Neural cell (in vitro differentiated cells): ENCODE measurements at regions not wholly inside any gene's neighbourhood (a gene's known extent, or its start where the extent isn't known, plus 50 kb on each side); places are given as distances from the start of the nearest gene placed in this dataset.

Experiments used
- H2AFZ ChIP-seq: fragments of 200-600, 300-800 bp; sonication (generic), shearing (Covaris generic); 2 replicates; pipeline ENCODE4 v1.6.0; 2014; ENCODE audit warnings: low read depth, mild to moderate bottlenecking, antibody characterized with exemption, low read length, moderate library complexity
- H3F3A ChIP-seq: fragments of 200-600 bp; shearing (Covaris generic); 2 replicates; pipeline ENCODE4 v1.6.1; 2016; ENCODE audit warnings: mild to moderate bottlenecking, moderate library complexity, mixed read lengths, antibody characterized with exemption, low read length; ENCODE audit not compliant: insufficient read depth, poor library complexity, severe bottlenecking
- H3K27ac ChIP-seq: fragments of 200-600, 300-800 bp; sonication (generic), shearing (Covaris generic); 2 replicates; pipeline ENCODE4 v1.5.1; 2014; ENCODE audit warnings: mild to moderate bottlenecking, low read length, moderate library complexity
- H3K27me3 ChIP-seq: fragments of 300-800, 200-600 bp; sonication (generic), shearing (Covaris generic); 2 replicates; pipeline ENCODE4 v1.6.0; 2014; ENCODE audit warnings: mild to moderate bottlenecking, low read depth, low read length, moderate library complexity; ENCODE audit not compliant: insufficient read depth
- H3K36me3 ChIP-seq: fragments of 300-800, 200-600 bp; sonication (generic), shearing (Covaris generic); 2 replicates; pipeline ENCODE4 v1.5.1; 2014; ENCODE audit warnings: mild to moderate bottlenecking, antibody characterized with exemption, low read length, moderate library complexity; ENCODE audit not compliant: insufficient read depth
- H3K4me2 ChIP-seq: fragments of 300-800, 200-600 bp; sonication (generic), shearing (Covaris generic); 2 replicates; pipeline ENCODE4 v1.6.0; 2014; ENCODE audit warnings: mild to moderate bottlenecking, low read length
- H3K4me3 ChIP-seq: fragments of 300-800, 200-600 bp; sonication (generic), shearing (Covaris generic); 2 replicates; pipeline ENCODE4 v1.5.1; 2014; ENCODE audit warnings: mild to moderate bottlenecking, low read length, moderate library complexity
- H3K79me2 ChIP-seq: fragments of 200-600 bp; shearing (Covaris generic); replicated peaks from 2 replicates; pipeline ENCODE4 v1.6.0; 2014; ENCODE audit warnings: mild to moderate bottlenecking, low read length, moderate library complexity; ENCODE audit not compliant: insufficient read depth
- H3K9ac ChIP-seq: fragments of 300-800, 200-600 bp; sonication (generic), shearing (Covaris generic); 2 replicates; pipeline ENCODE4 v1.6.1; 2016; ENCODE audit warnings: mild to moderate bottlenecking, low read length, mixed read lengths
- H3K9me2 ChIP-seq: fragments of 200-600 bp; shearing (Covaris generic); 2 replicates; pipeline ENCODE4 v1.6.1; 2016; ENCODE audit warnings: mild to moderate bottlenecking, low read length, mixed read lengths; ENCODE audit not compliant: insufficient read depth
- H3K9me3 ChIP-seq: fragments of 200-600, 300-800 bp; sonication (generic), shearing (Covaris generic); 2 replicates; pipeline ENCODE4 v1.6.1; 2016; ENCODE audit warnings: mild to moderate bottlenecking, mixed run types, low read length, moderate library complexity, mixed read lengths
- H4K20me1 ChIP-seq: fragments of 200-600 bp; shearing (Covaris generic); 2 replicates; pipeline ENCODE4 v1.6.1; 2016; ENCODE audit warnings: mild to moderate bottlenecking, mixed run types; ENCODE audit not compliant: insufficient read depth
- CTCF ChIP-seq: fragments of 450-650 bp; IDR thresholded peaks from 2 replicates; pipeline ENCODE4 v1.5.1; 2014; ENCODE audit warnings: antibody characterized with exemption, mild to moderate bottlenecking, moderate library complexity; ENCODE audit not compliant: poor library complexity, severe bottlenecking
- EP300 ChIP-seq: fragments of 450-650 bp; conservative IDR thresholded peaks from 2 replicates; pipeline ENCODE4 v1.6.1; 2014; ENCODE audit warnings: antibody characterized with exemption, mild to moderate bottlenecking, moderate library complexity; ENCODE audit not compliant: poor library complexity, severe bottlenecking
- EZH2 ChIP-seq: fragments of 200-600, 300-800 bp; shearing (Covaris generic), sonication (generic); IDR thresholded peaks from 2 replicates; pipeline ENCODE4 v1.6.1; 2014; ENCODE audit warnings: antibody characterized with exemption, low read length, borderline replicate concordance, mild to moderate bottlenecking; ENCODE audit not compliant: insufficient read depth, poor library complexity, severe bottlenecking
- MXI1 ChIP-seq: fragments of 450-650 bp; conservative IDR thresholded peaks from 2 replicates; pipeline ENCODE4 v1.6.1; 2014; ENCODE audit warnings: antibody characterized with exemption, mild to moderate bottlenecking; ENCODE audit not compliant: poor library complexity, severe bottlenecking
- POLR2AphosphoS5 ChIP-seq: IDR thresholded peaks from 2 replicates; pipeline ENCODE4 v1.6.1; 2012
- RAD21 ChIP-seq: fragments of 450-650 bp; conservative IDR thresholded peaks from 2 replicates; pipeline ENCODE4 v1.6.1; 2014; ENCODE audit warnings: antibody characterized with exemption, mild to moderate bottlenecking, moderate library complexity
- REST ChIP-seq: IDR thresholded peaks from 2 replicates; pipeline ENCODE4 v1.6.1; 2012; ENCODE audit warnings: borderline replicate concordance
- SMC3 ChIP-seq: fragments of 450-650 bp; conservative IDR thresholded peaks from 2 replicates; pipeline ENCODE4 v1.6.1; 2014; ENCODE audit warnings: antibody characterized with exemption, mild to moderate bottlenecking, moderate library complexity; ENCODE audit not compliant: poor library complexity
- TAF1 ChIP-seq: IDR thresholded peaks from 2 replicates; pipeline ENCODE4 v1.6.1; 2012; ENCODE audit warnings: low read depth

DNA sequence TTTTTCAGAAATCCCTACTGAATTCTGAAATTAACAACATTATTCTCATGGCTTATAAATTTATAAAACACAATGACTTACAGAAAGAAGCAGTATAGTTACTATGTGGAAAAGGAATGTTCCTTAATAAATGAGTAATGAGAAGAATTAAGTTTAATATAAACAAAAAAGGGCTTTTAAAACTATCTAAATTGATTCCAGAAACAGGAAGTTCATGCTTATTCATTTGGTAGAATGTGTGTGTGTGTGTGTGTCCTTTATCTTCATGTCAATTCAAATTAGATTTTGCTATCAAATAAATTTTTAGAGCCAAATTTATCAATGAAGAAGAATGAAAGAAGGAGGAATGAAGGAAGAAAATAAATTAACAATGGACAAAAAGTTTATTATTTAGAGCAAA lies 440.8 kb upstream of the LRRTM4 start:
- no peak overlapping the region for H3K4me2 ChIP-seq
- TF ChIP-seq REST (no peak), EP300 (no peak), EZH2 (no peak), RAD21 (no peak), TAF1 (no peak), CTCF (no peak)
- H3K9me3 ChIP-seq = no peaks in the 10 kb centered on the region

GRCh38 chr2:77977471-77978063 lies 455.4 kb upstream of the LRRTM4 start:
- TF ChIP-seq RAD21 = peak; percentile 34
- TF ChIP-seq MXI1 = no peak
- no peak overlapping the region for H3K4me2 ChIP-seq
- H3K79me2 ChIP-seq = no peaks in the 10 kb centered on the region
- H3K27ac ChIP-seq = no peak overlapping the region
- H4K20me1 ChIP-seq = no peaks in the 10 kb centered on the region
- no peak overlapping the region for H3K9ac ChIP-seq
- H3K27me3 ChIP-seq = no peaks in the 10 kb centered on the region
- H3K4me3 ChIP-seq = no peak overlapping the region
- no peaks in the 10 kb centered on the region for H3K9me2 ChIP-seq
- no peaks in the 10 kb centered on the region for H3K36me3 ChIP-seq
- H3F3A ChIP-seq = no peaks in the 10 kb centered on the region
- H2AFZ ChIP-seq = no peak overlapping the region
- H3K9me3 ChIP-seq = peaks cover 3% of the 10 kb centered on the region

More for the DNA sequence above, 440.8 kb upstream of the LRRTM4 start:
- no peaks in the 10 kb centered on the region for H3K27me3 ChIP-seq
- H3F3A ChIP-seq = no peaks in the 10 kb centered on the region
- H3K27ac ChIP-seq = no peak overlapping the region
- no peak overlapping the region for H3K9ac ChIP-seq
- no peaks in the 10 kb centered on the region for H3K9me2 ChIP-seq
- H3K4me3 ChIP-seq = no peak overlapping the region
- no peaks in the 10 kb centered on the region for H3K79me2 ChIP-seq
- no peaks in the 10 kb centered on the region for H3K36me3 ChIP-seq
- no peaks in the 10 kb centered on the region for H4K20me1 ChIP-seq
- no peak overlapping the region for H2AFZ ChIP-seq

DNA sequence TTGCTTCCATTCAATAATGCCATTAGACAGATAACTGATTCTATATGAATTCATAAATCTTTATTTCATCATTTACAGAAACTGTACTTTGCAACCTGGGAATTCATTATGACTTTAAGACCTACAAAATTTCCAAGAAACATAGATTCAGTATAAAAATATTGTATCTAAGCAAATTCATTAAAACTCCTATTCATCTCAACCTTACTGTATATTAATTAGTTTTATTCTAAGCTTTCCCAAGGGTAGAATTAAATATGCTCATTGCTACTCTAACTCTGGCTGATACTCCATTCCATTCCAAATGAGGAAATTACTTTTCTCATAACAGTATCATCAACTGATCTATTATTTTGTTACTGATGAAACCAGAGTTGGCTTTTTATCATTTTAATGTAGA lies 473.0 kb upstream of the LRRTM4 start:
- no peaks in the 10 kb centered on the region for H3F3A ChIP-seq
- H3K27me3 ChIP-seq = no peaks in the 10 kb centered on the region
- no peaks in the 10 kb centered on the region for H3K36me3 ChIP-seq
- H3K9me2 ChIP-seq = no peaks in the 10 kb centered on the region
- no peaks in the 10 kb centered on the region for H4K20me1 ChIP-seq
- H2AFZ ChIP-seq = no peak overlapping the region
- no peak overlapping the region for H3K4me2 ChIP-seq
- no peak overlapping the region for H3K27ac ChIP-seq
- no peak overlapping the region for H3K9ac ChIP-seq
- H3K79me2 ChIP-seq = no peaks in the 10 kb centered on the region
- TF ChIP-seq MXI1 = no peak
- TF ChIP-seq RAD21 = no peak
- TF ChIP-seq EZH2 = no peak
- TF ChIP-seq POLR2AphosphoS5 = no peak
- no peak for TF ChIP-seq EP300
- no peak for TF ChIP-seq CTCF
- no peak for TF ChIP-seq TAF1
- no peak for TF ChIP-seq REST
- TF ChIP-seq SMC3 = no peak
- no peaks in the 10 kb centered on the region for H3K9me3 ChIP-seq
- H3K4me3 ChIP-seq = no peak overlapping the region
